ENCODE measurements at regions not wholly inside any gene's neighbourhood (a gene's known extent, or its start where the extent isn't known, plus 50 kb on each side); places are given as distances from the start of the nearest gene placed in this dataset.

- H3K4me1 ChIP-seq (ENCODE audit: insufficient read depth, low read length, poor library complexity, severe bottlenecking) = peaks cover 19% of the 10 kb centered on the region
These were observed 61.6 kb upstream of the PPARA start for GRCh38 chr22:46088541-46089311.

GRCh38 chr22:46089426-46090035 lies 60.8 kb upstream of the PPARA start:
- Histone ChIP-seq H3K9me2 (replicated peaks; ENCODE audit: low read depth, low read length) (no peaks in the 10 kb centered on the region), H3K4me2 (ENCODE audit: low read depth, low read length, poor library complexity, severe bottlenecking) (no peak overlapping the region), H3K9me3 (ENCODE audit: insufficient read depth, low read depth, low read length) (no peaks in the 10 kb centered on the region), H3F3A (ENCODE audit: low read depth) (no peaks in the 10 kb centered on the region), H3K27me3 (ENCODE audit: insufficient read depth, low read length, poor library complexity, severe bottlenecking) (no peaks in the 10 kb centered on the region), H3K4me1 (ENCODE audit: insufficient read depth, low read length, poor library complexity, severe bottlenecking) (peaks cover 11% of the 10 kb centered on the region), H3K4me3 (ENCODE audit: low read length, poor library complexity, severe bottlenecking) (no peak overlapping the region), H3K36me3 (ENCODE audit: insufficient read depth, low read length) (peaks cover 98% of the 10 kb centered on the region), H3K9ac (ENCODE audit: low read depth, low read length, poor library complexity, severe bottlenecking) (no peak overlapping the region), H3K79me2 (ENCODE audit: insufficient read depth, low read length) (peaks cover 100% of the 10 kb centered on the region), H2AFZ (ENCODE audit: low read length) (no peak overlapping the region), H4K20me1 (ENCODE audit: insufficient read depth, low read length, poor library complexity, severe bottlenecking) (peaks cover 100% of the 10 kb centered on the region)
- TF ChIP-seq EZH2phosphoT487 (IDR thresholded peaks at IDR 0.05; ENCODE audit: borderline replicate concordance) (no peak), CTCF (conservative IDR thresholded peaks at IDR 0.05; ENCODE audit: low read length) (no peak)

More at GRCh38 chr22:46088541-46089311, 61.6 kb upstream of the PPARA start:
- Histone ChIP-seq H3K27me3 (ENCODE audit: insufficient read depth, low read length, poor library complexity, severe bottlenecking) (no peaks in the 10 kb centered on the region), H3K4me2 (ENCODE audit: low read depth, low read length, poor library complexity, severe bottlenecking) (no peak overlapping the region), H3F3A (ENCODE audit: low read depth) (no peaks in the 10 kb centered on the region), H3K9ac (ENCODE audit: low read depth, low read length, poor library complexity, severe bottlenecking) (no peak overlapping the region), H3K9me2 (replicated peaks; ENCODE audit: low read depth, low read length) (no peaks in the 10 kb centered on the region), H3K79me2 (ENCODE audit: insufficient read depth, low read length) (peaks cover 100% of the 10 kb centered on the region), H4K20me1 (ENCODE audit: insufficient read depth, low read length, poor library complexity, severe bottlenecking) (peaks cover 100% of the 10 kb centered on the region), H3K9me3 (ENCODE audit: insufficient read depth, low read depth, low read length) (no peaks in the 10 kb centered on the region), H2AFZ (ENCODE audit: low read length) (no peak overlapping the region), H3K4me3 (ENCODE audit: low read length, poor library complexity, severe bottlenecking) (no peak overlapping the region), H3K36me3 (ENCODE audit: insufficient read depth, low read length) (peaks cover 98% of the 10 kb centered on the region)
- no peak for TF ChIP-seq EZH2phosphoT487 (IDR thresholded peaks at IDR 0.05; ENCODE audit: borderline replicate concordance)
- no peak for TF ChIP-seq CTCF (conservative IDR thresholded peaks at IDR 0.05; ENCODE audit: low read length)

- Histone ChIP-seq H3K4me2 (ENCODE audit: low read depth, low read length, poor library complexity, severe bottlenecking) (no peak overlapping the region), H3K9ac (ENCODE audit: low read depth, low read length, poor library complexity, severe bottlenecking) (no peak overlapping the region), H3F3A (ENCODE audit: low read depth) (no peaks in the 10 kb centered on the region), H3K4me1 (ENCODE audit: insufficient read depth, low read length, poor library complexity, severe bottlenecking) (peaks cover 5% of the 10 kb centered on the region), H3K9me3 (ENCODE audit: insufficient read depth, low read depth, low read length) (no peaks in the 10 kb centered on the region), H3K79me2 (ENCODE audit: insufficient read depth, low read length) (peaks cover 100% of the 10 kb centered on the region), H2AFZ (ENCODE audit: low read length) (no peak overlapping the region), H3K4me3 (ENCODE audit: low read length, poor library complexity, severe bottlenecking) (no peak overlapping the region), H3K9me2 (replicated peaks; ENCODE audit: low read depth, low read length) (no peaks in the 10 kb centered on the region), H3K36me3 (ENCODE audit: insufficient read depth, low read length) (peaks cover 99% of the 10 kb centered on the region), H4K20me1 (ENCODE audit: insufficient read depth, low read length, poor library complexity, severe bottlenecking) (peaks cover 100% of the 10 kb centered on the region), H3K27me3 (ENCODE audit: insufficient read depth, low read length, poor library complexity, severe bottlenecking) (no peaks in the 10 kb centered on the region)
- TF ChIP-seq EZH2phosphoT487 (IDR thresholded peaks at IDR 0.05; ENCODE audit: borderline replicate concordance) = no peak
- no peak for TF ChIP-seq CTCF (conservative IDR thresholded peaks at IDR 0.05; ENCODE audit: low read length)
These were observed 60.2 kb upstream of the PPARA start for GRCh38 chr22:46090036-46090591.
